ENCODE measurements at regions not wholly inside any gene's neighbourhood (a gene's known extent, or its start where the extent isn't known, plus 50 kb on each side); places are given as distances from the start of the nearest gene placed in this dataset.

DNA sequence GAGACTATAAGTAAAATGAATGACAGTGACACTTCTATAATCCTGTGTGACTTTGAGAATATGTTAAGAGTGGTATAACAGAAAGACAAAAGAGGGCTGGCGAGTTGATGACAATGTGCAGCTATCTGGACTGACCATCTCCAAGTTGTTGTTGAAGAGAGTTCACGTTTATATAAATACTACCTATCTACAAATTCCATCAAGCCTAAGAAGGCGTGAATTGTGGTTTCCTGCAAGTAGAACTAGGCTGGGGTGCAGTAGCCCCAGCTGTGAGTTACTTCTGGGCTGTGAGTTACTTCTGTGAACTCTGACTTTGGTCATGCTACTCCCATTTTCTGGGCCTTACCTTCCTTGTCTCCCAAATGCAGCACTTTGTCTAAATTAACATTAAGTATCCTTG lies 561.0 kb downstream of the TBC1D4 start:
- no peaks in the 10 kb centered on the region for H3K9me3 ChIP-seq
- H3F3A ChIP-seq (replicated peaks; ENCODE audit: insufficient read depth): no peaks in the 10 kb centered on the region
- H3K27me3 ChIP-seq (ENCODE audit: insufficient read depth): no peaks in the 10 kb centered on the region
- H4K20me1 ChIP-seq (ENCODE audit: insufficient read depth): no peaks in the 10 kb centered on the region
- H2AFZ ChIP-seq (ENCODE audit: low read depth): no peak overlapping the region
- no peaks in the 10 kb centered on the region for H3K36me3 ChIP-seq (replicated peaks in 1 of 2; ENCODE audit: control insufficient read depth in 1 of 2, insufficient read depth in 2 of 2, low read length in 1 of 2)
- H3K9ac ChIP-seq: no peak overlapping the region
- ChIA-PET CTCF (interaction anchor here (1.5 kb wide), 1 partner anchor 299 kb away, joined by 3 read pairs; no protein-coding TSS in a partner anchor), POLR2A (no interaction called here)
- no peaks in the 10 kb centered on the region for H3K9me2 ChIP-seq
- 37% methylated on average over 3 of the region's 3 CpGs for WGBS (ENCODE audit: low lambda C conversion rate)
- no peaks in the 10 kb centered on the region for H3K4me1 ChIP-seq (ENCODE audit: control insufficient read depth in 1 of 2, insufficient read depth in 2 of 2, low read depth in 1 of 2, low read length in 1 of 2)
- H3K4me3 ChIP-seq (ENCODE audit: low read depth in 2 of 2, low read length in 1 of 2): no peak overlapping the region
- DNase-seq: no peak
- H3K4me2 ChIP-seq: no peak overlapping the region
- no peak for TF ChIP-seq GATA2 (CRISPR knock-in tag; IDR thresholded peaks at IDR 0.05)
- no peak for TF ChIP-seq EP300 (IDR thresholded peaks at IDR 0.05; ENCODE audit: borderline replicate concordance in 1 of 2, low read depth in 1 of 2, low read length in 1 of 2)
- TF ChIP-seq, protein P1, sequence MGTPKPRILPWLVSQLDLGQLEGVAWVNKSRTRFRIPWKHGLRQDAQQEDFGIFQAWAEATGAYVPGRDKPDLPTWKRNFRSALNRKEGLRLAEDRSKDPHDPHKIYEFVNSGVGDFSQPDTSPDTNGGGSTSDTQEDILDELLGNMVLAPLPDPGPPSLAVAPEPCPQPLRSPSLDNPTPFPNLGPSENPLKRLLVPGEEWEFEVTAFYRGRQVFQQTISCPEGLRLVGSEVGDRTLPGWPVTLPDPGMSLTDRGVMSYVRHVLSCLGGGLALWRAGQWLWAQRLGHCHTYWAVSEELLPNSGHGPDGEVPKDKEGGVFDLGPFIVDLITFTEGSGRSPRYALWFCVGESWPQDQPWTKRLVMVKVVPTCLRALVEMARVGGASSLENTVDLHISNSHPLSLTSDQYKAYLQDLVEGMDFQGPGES (IDR thresholded peaks at IDR 0.05; ENCODE audit: low read depth, low read length): no peak
- no peak for TF ChIP-seq SMC3 (IDR thresholded peaks at IDR 0.05; ENCODE audit: low read depth, low read length)
- no peak for TF ChIP-seq FOXJ3 (CRISPR knock-in tag; IDR thresholded peaks at IDR 0.05)
- TF ChIP-seq, protein P2, sequence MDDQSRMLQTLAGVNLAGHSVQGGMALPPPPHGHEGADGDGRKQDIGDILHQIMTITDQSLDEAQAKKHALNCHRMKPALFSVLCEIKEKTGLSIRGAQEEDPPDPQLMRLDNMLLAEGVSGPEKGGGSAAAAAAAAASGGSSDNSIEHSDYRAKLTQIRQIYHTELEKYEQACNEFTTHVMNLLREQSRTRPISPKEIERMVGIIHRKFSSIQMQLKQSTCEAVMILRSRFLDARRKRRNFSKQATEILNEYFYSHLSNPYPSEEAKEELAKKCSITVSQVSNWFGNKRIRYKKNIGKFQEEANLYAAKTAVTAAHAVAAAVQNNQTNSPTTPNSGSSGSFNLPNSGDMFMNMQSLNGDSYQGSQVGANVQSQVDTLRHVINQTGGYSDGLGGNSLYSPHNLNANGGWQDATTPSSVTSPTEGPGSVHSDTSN (IDR thresholded peaks at IDR 0.05): no peak
- TF ChIP-seq, protein P3, sequence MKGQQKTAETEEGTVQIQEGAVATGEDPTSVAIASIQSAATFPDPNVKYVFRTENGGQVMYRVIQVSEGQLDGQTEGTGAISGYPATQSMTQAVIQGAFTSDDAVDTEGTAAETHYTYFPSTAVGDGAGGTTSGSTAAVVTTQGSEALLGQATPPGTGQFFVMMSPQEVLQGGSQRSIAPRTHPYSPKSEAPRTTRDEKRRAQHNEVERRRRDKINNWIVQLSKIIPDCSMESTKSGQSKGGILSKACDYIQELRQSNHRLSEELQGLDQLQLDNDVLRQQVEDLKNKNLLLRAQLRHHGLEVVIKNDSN (IDR thresholded peaks at IDR 0.05; ENCODE audit: borderline replicate concordance, low read depth): no peak
- no peak for TF ChIP-seq GABPA (IDR thresholded peaks at IDR 0.05; ENCODE audit: low read depth)
- TF ChIP-seq, protein P4, sequence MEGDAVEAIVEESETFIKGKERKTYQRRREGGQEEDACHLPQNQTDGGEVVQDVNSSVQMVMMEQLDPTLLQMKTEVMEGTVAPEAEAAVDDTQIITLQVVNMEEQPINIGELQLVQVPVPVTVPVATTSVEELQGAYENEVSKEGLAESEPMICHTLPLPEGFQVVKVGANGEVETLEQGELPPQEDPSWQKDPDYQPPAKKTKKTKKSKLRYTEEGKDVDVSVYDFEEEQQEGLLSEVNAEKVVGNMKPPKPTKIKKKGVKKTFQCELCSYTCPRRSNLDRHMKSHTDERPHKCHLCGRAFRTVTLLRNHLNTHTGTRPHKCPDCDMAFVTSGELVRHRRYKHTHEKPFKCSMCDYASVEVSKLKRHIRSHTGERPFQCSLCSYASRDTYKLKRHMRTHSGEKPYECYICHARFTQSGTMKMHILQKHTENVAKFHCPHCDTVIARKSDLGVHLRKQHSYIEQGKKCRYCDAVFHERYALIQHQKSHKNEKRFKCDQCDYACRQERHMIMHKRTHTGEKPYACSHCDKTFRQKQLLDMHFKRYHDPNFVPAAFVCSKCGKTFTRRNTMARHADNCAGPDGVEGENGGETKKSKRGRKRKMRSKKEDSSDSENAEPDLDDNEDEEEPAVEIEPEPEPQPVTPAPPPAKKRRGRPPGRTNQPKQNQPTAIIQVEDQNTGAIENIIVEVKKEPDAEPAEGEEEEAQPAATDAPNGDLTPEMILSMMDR (IDR thresholded peaks at IDR 0.05): no peak
- no peak for TF ChIP-seq NRF1 (IDR thresholded peaks at IDR 0.05; ENCODE audit: low read depth, low read length)
- TF ChIP-seq MXI1 (IDR thresholded peaks at IDR 0.05; ENCODE audit: low read depth, low read length): no peak
- no peak for TF ChIP-seq CHD2 (IDR thresholded peaks at IDR 0.05; ENCODE audit: low read length, partially characterized antibody)
- TF ChIP-seq TCF12 (IDR thresholded peaks at IDR 0.05): no peak
- TF ChIP-seq, protein P5, sequence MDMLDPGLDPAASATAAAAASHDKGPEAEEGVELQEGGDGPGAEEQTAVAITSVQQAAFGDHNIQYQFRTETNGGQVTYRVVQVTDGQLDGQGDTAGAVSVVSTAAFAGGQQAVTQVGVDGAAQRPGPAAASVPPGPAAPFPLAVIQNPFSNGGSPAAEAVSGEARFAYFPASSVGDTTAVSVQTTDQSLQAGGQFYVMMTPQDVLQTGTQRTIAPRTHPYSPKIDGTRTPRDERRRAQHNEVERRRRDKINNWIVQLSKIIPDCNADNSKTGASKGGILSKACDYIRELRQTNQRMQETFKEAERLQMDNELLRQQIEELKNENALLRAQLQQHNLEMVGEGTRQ (IDR thresholded peaks at IDR 0.05; ENCODE audit: borderline replicate concordance, low read depth, low read length): no peak
- TF ChIP-seq, protein P6, sequence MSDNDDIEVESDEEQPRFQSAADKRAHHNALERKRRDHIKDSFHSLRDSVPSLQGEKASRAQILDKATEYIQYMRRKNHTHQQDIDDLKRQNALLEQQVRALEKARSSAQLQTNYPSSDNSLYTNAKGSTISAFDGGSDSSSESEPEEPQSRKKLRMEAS (IDR thresholded peaks at IDR 0.05; ENCODE audit: low read depth): no peak
- no peak for TF ChIP-seq MEF2A (IDR thresholded peaks at IDR 0.05; ENCODE audit: borderline replicate concordance, low read depth)
- TF ChIP-seq, protein P7, sequence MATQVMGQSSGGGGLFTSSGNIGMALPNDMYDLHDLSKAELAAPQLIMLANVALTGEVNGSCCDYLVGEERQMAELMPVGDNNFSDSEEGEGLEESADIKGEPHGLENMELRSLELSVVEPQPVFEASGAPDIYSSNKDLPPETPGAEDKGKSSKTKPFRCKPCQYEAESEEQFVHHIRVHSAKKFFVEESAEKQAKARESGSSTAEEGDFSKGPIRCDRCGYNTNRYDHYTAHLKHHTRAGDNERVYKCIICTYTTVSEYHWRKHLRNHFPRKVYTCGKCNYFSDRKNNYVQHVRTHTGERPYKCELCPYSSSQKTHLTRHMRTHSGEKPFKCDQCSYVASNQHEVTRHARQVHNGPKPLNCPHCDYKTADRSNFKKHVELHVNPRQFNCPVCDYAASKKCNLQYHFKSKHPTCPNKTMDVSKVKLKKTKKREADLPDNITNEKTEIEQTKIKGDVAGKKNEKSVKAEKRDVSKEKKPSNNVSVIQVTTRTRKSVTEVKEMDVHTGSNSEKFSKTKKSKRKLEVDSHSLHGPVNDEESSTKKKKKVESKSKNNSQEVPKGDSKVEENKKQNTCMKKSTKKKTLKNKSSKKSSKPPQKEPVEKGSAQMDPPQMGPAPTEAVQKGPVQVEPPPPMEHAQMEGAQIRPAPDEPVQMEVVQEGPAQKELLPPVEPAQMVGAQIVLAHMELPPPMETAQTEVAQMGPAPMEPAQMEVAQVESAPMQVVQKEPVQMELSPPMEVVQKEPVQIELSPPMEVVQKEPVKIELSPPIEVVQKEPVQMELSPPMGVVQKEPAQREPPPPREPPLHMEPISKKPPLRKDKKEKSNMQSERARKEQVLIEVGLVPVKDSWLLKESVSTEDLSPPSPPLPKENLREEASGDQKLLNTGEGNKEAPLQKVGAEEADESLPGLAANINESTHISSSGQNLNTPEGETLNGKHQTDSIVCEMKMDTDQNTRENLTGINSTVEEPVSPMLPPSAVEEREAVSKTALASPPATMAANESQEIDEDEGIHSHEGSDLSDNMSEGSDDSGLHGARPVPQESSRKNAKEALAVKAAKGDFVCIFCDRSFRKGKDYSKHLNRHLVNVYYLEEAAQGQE (IDR thresholded peaks at IDR 0.05; ENCODE audit: low read depth, low read length): no peak
- H3K79me2 ChIP-seq (ENCODE audit: insufficient read depth): no peaks in the 10 kb centered on the region
- H3K27ac ChIP-seq (ENCODE audit: low read depth in 2 of 2, low read length in 1 of 2): no peak overlapping the region
